ENCODE measurements at regions not wholly inside any gene's neighbourhood (a gene's known extent, or its start where the extent isn't known, plus 50 kb on each side); places are given as distances from the start of the nearest gene placed in this dataset.

- DNase-seq, result no peak
Observed at GRCh38 chr4:136768213-136768924, 763.9 kb downstream of the PCDH18 start.

GRCh38 chr4:136763919-136764318 is 768.4 kb downstream of the PCDH18 start:
- no peak for DNase-seq

GRCh38 chr4:136755531-136755916 is 776.8 kb downstream of the PCDH18 start:
- no peak for DNase-seq

GRCh38 chr4:136754810-136755530 is 777.3 kb downstream of the PCDH18 start:
- no peak for DNase-seq

GRCh38 chr4:136751556-136751955 is 780.7 kb downstream of the PCDH18 start:
- no peak for DNase-seq

- DNase-seq, result no peak
Observed at GRCh38 chr4:136750897-136751296, 781.4 kb downstream of the PCDH18 start.

- no peak for DNase-seq
Observed at GRCh38 chr4:136749989-136750388, 782.3 kb downstream of the PCDH18 start.

GRCh38 chr4:136748773-136749172 is 783.5 kb downstream of the PCDH18 start:
- no peak for DNase-seq

GRCh38 chr4:136748165-136748564 is 784.1 kb downstream of the PCDH18 start:
- no peak for DNase-seq

GRCh38 chr4:136743238-136743637 is 789.1 kb downstream of the PCDH18 start:
- DNase-seq, result no peak

GRCh38 chr4:136742333-136742732 is 790.0 kb downstream of the PCDH18 start:
- DNase-seq, result no peak

- no peak for DNase-seq
Observed at GRCh38 chr4:136741468-136741867, 790.8 kb downstream of the PCDH18 start.

GRCh38 chr4:136740326-136740725 is 792.0 kb downstream of the PCDH18 start:
- no peak for DNase-seq

- DNase-seq, result no peak
Observed at GRCh38 chr4:136737066-136737465, 795.2 kb downstream of the PCDH18 start.

- DNase-seq, result no peak
Observed at GRCh38 chr4:136731025-136731424, 801.3 kb downstream of the PCDH18 start.

- no peak for DNase-seq
Observed at GRCh38 chr4:136725286-136726081, 806.8 kb downstream of the PCDH18 start.

GRCh38 chr4:136713140-136713539 is 819.2 kb downstream of the PCDH18 start:
- DNase-seq, result peak in 14 of 51 donors; percentile 0 to 30 (median 3)

GRCh38 chr4:136709897-136710296 is 822.4 kb downstream of the PCDH18 start:
- DNase-seq, result no peak

- no peak for DNase-seq
Observed at GRCh38 chr4:136706942-136707341, 825.4 kb downstream of the PCDH18 start.

GRCh38 chr4:136699905-136700304 is 832.4 kb downstream of the PCDH18 start:
- DNase-seq, result no peak

- no peak for DNase-seq
Observed at GRCh38 chr4:136691607-136692006, 840.7 kb downstream of the PCDH18 start.

- no peak for DNase-seq
Observed at GRCh38 chr4:136690360-136690759, 841.9 kb downstream of the PCDH18 start.
